Heart left ventricle (tissue), 13 donors: ENCODE measurements at regions not wholly inside any gene's neighbourhood (a gene's known extent, or its start where the extent isn't known, plus 50 kb on each side); places are given as distances from the start of the nearest gene placed in this dataset.

Source experiments
- POLR2A ChIP-seq, 2 donors: fragments of 450-650 bp; IDR thresholded peaks; one replicate each; pipeline ENCODE4 v1.6.1; 2017; ENCODE audit warnings: antibody characterized with exemption in 2 of 2, mild to moderate bottlenecking in 2 of 2, moderate library complexity in 2 of 2
- TF ChIP-seq, protein P1 (sequence below), 12 donors: fragments of 200-600 bp; sonication (generic) in 4 of 12; IDR thresholded peaks; one replicate each; pipeline versions ENCODE4 v1.5.0 to v1.8.0; 2018 to 2022; ENCODE audit warnings: antibody characterized with exemption in 12 of 12, mild to moderate bottlenecking in 5 of 12
- donor health status: ischemic (EF 13 %, LVEDD 7.1; RV severe dilation, severe dysfunction).
- donor health status: DM: no; HTN: yes; CAD: no.
- donor health status: DM: no; HTN: no; CAD: no.
- donor health status: ischemic (EF 25% LVEDD 6.9; RV normal size, moderate dysfunction).
- donor health status: ischemic (EF 25% LVEDD 5.7; RV mildly dilated, moderate dysfunction).
- donor health status: ischemic (EF 35%, LVEDD 5.7; RV mildly dilated, moderate dysfunction).
- donor health status: nonischemic (EF 11% LVEDD 7.7; RV severe dilation, severe dysfunction).
- donor health status: DM: yes; HTN: yes; CAD: no.
- donor health status: PGD.
- donor health status: ischemic (EF 29% LVEDD 5.4; RV normal size, mild dysfunction).
- donor health status: nonischemic (EF 23%, LVEDD 6.1; RV moderate dilation, normal function).

DNA sequence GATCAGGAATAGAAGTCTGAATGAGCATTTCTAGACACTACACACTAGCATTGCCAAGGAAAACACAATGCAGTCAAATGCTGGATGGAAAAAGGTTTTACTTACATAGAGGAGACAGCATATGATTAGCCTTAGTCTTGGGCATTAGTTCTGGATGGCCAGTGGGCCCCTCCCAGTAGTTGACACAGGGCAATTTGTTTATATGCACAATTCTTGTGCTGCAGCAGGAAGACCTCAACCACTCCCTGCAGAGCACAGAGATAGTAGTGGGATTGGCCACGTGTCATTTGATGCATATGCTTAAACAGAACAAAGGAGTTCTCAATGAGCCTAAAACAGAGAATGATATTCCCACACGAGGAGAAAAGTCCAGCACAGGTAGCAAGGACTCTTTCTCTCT, 1496.2 kb upstream of the CDH6 start:
- no peak for TF ChIP-seq POLR2A (IDR thresholded peaks at IDR 0.05)
- TF ChIP-seq, protein P1, sequence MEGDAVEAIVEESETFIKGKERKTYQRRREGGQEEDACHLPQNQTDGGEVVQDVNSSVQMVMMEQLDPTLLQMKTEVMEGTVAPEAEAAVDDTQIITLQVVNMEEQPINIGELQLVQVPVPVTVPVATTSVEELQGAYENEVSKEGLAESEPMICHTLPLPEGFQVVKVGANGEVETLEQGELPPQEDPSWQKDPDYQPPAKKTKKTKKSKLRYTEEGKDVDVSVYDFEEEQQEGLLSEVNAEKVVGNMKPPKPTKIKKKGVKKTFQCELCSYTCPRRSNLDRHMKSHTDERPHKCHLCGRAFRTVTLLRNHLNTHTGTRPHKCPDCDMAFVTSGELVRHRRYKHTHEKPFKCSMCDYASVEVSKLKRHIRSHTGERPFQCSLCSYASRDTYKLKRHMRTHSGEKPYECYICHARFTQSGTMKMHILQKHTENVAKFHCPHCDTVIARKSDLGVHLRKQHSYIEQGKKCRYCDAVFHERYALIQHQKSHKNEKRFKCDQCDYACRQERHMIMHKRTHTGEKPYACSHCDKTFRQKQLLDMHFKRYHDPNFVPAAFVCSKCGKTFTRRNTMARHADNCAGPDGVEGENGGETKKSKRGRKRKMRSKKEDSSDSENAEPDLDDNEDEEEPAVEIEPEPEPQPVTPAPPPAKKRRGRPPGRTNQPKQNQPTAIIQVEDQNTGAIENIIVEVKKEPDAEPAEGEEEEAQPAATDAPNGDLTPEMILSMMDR (IDR thresholded peaks at IDR 0.05) = no peak
